K562 (cell line): ENCODE measurements at regions not wholly inside any gene's neighbourhood (a gene's known extent, or its start where the extent isn't known, plus 50 kb on each side); places are given as distances from the start of the nearest gene placed in this dataset.

Source experiments
- ATAC-seq: fragments of 200-7000 bp; cut with Tn5 transposase; 3 replicates; pipeline ENCODE4 v1.9.1; 2020; ENCODE audit warnings: moderate library complexity
- BruUV-seq: library from RNA; stranded (reverse); fragments of 400-500 nt; replicated peaks from 2 replicates; lab custom pipeline; 2021; lab: Mats Ljungman, UMichigan
- CTCF ChIA-PET: fragments of 300-600 bp; formaldehyde crosslinking; extraction: SDS; loops from one replicate; lab custom pipeline; 2021; ENCODE audit warnings: low intra/inter-chr PET ratio; lab: Yijun Ruan, JAX
- POLR2A ChIA-PET: fragments of 300-600, 350-650 bp; sonication (Branson Sonifier 250); formaldehyde crosslinking; extraction: SDS; loops from one replicate; lab custom pipeline; 2021; ENCODE audit warnings: antibody characterized with exemption, inconsistent platforms; lab: Yijun Ruan, JAX
- DNase-seq, 4 experiments: peaks; one replicate each; pipeline versions ENCODE4 v3.0.0 to v3.0.0-alpha.2; 2011 to 2018; ENCODE audit warnings: low spot score in 3 of 4, mixed read lengths in 3 of 4; ENCODE audit errors: extremely low read depth in 1 of 4
- FAIRE-seq: peaks from 2 replicates; lab custom pipeline; 2011; peaks lifted over from hg19 to GRCh38; lab: Jason Lieb, UNC
- H2AFZ ChIP-seq: 2 replicates; pipeline ENCODE4 v1.6.0; 2011; ENCODE audit warnings: low read depth, low read length, control low read depth, inconsistent platforms
- H3K27ac ChIP-seq: fragments of 200-600 bp; 3 replicates; pipeline ENCODE4 v1.8.0; 2011; ENCODE audit warnings: low read depth, mild to moderate bottlenecking, control low read depth, inconsistent platforms, low read length, moderate library complexity, mixed read lengths; ENCODE audit errors: extremely low read depth
- H3K27me3 ChIP-seq, 2 experiments: fragments of 300-600 bp in 1 of 2; 2 replicates in 1 of 2; 3 replicates in 1 of 2; pipeline versions ENCODE4 v1.6.0 to v1.8.0; 2011; ENCODE audit warnings: inconsistent platforms in 2 of 2, low read length in 2 of 2, mild to moderate bottlenecking in 1 of 2, mixed read lengths in 1 of 2, moderate library complexity in 1 of 2; ENCODE audit not compliant: control insufficient read depth in 2 of 2, insufficient read depth in 2 of 2
- H3K36me3 ChIP-seq: fragments of 300-600 bp; 3 replicates; pipeline ENCODE4 v1.8.0; 2011; ENCODE audit warnings: mild to moderate bottlenecking, low read length, inconsistent platforms; ENCODE audit not compliant: control insufficient read depth, insufficient read depth
- H3K4me1 ChIP-seq, 2 experiments: fragments of 200-600 bp in 1 of 2; replicated peaks in 1 of 2; 2 replicates in 1 of 2; 3 replicates in 1 of 2; pipeline versions ENCODE4 v1.5.1 to v1.8.0; 2011; ENCODE audit warnings: inconsistent platforms in 2 of 2, low read length in 2 of 2, mild to moderate bottlenecking in 1 of 2, mixed read lengths in 1 of 2, moderate library complexity in 1 of 2; ENCODE audit not compliant: control insufficient read depth in 2 of 2, insufficient read depth in 2 of 2
- H3K4me2 ChIP-seq: 2 replicates; pipeline ENCODE4 v1.6.1; 2011; ENCODE audit warnings: low read length, control low read depth, inconsistent platforms, mixed read lengths; ENCODE audit not compliant: insufficient read depth
- H3K4me3 ChIP-seq: fragments of 200-600 bp; sonication (generic), shearing (Covaris generic); 2 replicates; pipeline ENCODE4 v1.5.1; 2016; ENCODE audit warnings: control low read depth, inconsistent platforms
- H3K79me2 ChIP-seq: fragments of 200-600 bp; 3 replicates; pipeline ENCODE4 v1.8.0; 2011; ENCODE audit warnings: low read length, inconsistent platforms; ENCODE audit not compliant: control insufficient read depth, insufficient read depth
- H3K9ac ChIP-seq, 2 experiments: 2 replicates each; pipeline versions ENCODE4 v1.6.0 to v1.6.1; 2011; ENCODE audit warnings: low read depth in 2 of 2, low read length in 2 of 2, control low read depth in 1 of 2, inconsistent platforms in 1 of 2, mild to moderate bottlenecking in 1 of 2, mixed read lengths in 1 of 2; ENCODE audit not compliant: insufficient read depth in 1 of 2
- H3K9me1 ChIP-seq: one replicate; pipeline ENCODE4 v1.6.0; 2011; ENCODE audit warnings: inconsistent platforms, mild to moderate bottlenecking, low read length, moderate library complexity; ENCODE audit not compliant: control insufficient read depth, insufficient read depth
- H3K9me3 ChIP-seq: replicated peaks from 2 replicates; pipeline ENCODE4 v1.5.1; 2011; ENCODE audit warnings: low read depth, low read length, inconsistent platforms; ENCODE audit not compliant: control insufficient read depth, insufficient read depth
- H4K20me1 ChIP-seq: replicated peaks from 2 replicates; pipeline ENCODE4 v1.6.1; 2011; ENCODE audit warnings: low read length, inconsistent platforms, mixed read lengths; ENCODE audit not compliant: control insufficient read depth, insufficient read depth
- ADNP ChIP-seq: fragments of 200-800 bp; sonication (Bioruptor generic); IDR thresholded peaks from 2 replicates; pipeline ENCODE4 v1.6.1; 2016; ENCODE audit warnings: missing genetic modification characterization, missing compliant biosample characterization
- BHLHE40 ChIP-seq: IDR thresholded peaks from 2 replicates; pipeline ENCODE4 v1.6.1; 2011; ENCODE audit warnings: low read length, improper control_type of control experiment
- CREM ChIP-seq: IDR thresholded peaks from 2 replicates; pipeline ENCODE4 v1.6.1; 2014; ENCODE audit warnings: antibody characterized with exemption, low read depth
- DACH1 ChIP-seq: fragments of 450-650 bp; IDR thresholded peaks from 2 replicates; pipeline ENCODE4 v1.6.1; 2018; ENCODE audit not compliant: partially characterized antibody
- E2F3 ChIP-seq: fragments of 250-450 bp; sonication (Bioruptor Pico); IDR thresholded peaks from 2 replicates; pipeline ENCODE4 v1.4.0; 2020; ENCODE audit warnings: mild to moderate bottlenecking
- ELF2 ChIP-seq: fragments of 250-450 bp; sonication (Bioruptor Pico); IDR thresholded peaks from 2 replicates; pipeline ENCODE4 v1.5.0; 2021; ENCODE audit warnings: mild to moderate bottlenecking
- GATAD2B ChIP-seq: fragments of 450-650 bp; IDR thresholded peaks from 2 replicates; pipeline ENCODE4 v1.6.1; 2017; ENCODE audit warnings: mild to moderate bottlenecking, borderline replicate concordance
- NCOA4 ChIP-seq: fragments of 450-650 bp; IDR thresholded peaks from 2 replicates; pipeline ENCODE4 v1.6.1; 2018; ENCODE audit warnings: mild to moderate bottlenecking; ENCODE audit not compliant: partially characterized antibody
- PRMT5 ChIP-seq: sonication (generic); formaldehyde crosslinking; IDR thresholded peaks from 2 replicates; pipeline ENCODE4 v1.5.0; 2020; ENCODE audit warnings: missing genetic modification reagents
- RFX7 ChIP-seq: fragments of 250-450 bp; sonication (Bioruptor Pico); IDR thresholded peaks from 2 replicates; pipeline ENCODE4 v1.5.1; 2021; ENCODE audit warnings: mild to moderate bottlenecking
- SMARCC2 ChIP-seq: fragments of 450-650 bp; IDR thresholded peaks from 2 replicates; pipeline ENCODE4 v1.6.1; 2017; ENCODE audit warnings: antibody characterized with exemption, moderate library complexity, mild to moderate bottlenecking, low read depth
- TGIF2 ChIP-seq: sonication (generic); formaldehyde crosslinking; IDR thresholded peaks from 2 replicates; pipeline ENCODE4 v1.8.1; 2022; ENCODE audit warnings: mild to moderate bottlenecking, missing genetic modification reagents, moderate library complexity
- ZFPM2 ChIP-seq: fragments of 250-450 bp; sonication (Bioruptor Pico); IDR thresholded peaks from 2 replicates; pipeline ENCODE4 v1.5.1; 2022; ENCODE audit warnings: mild to moderate bottlenecking
- ZNF197 ChIP-seq: fragments of 200-800 bp; sonication (Bioruptor generic); IDR thresholded peaks from 2 replicates; pipeline ENCODE4 v1.6.1; 2016; ENCODE audit warnings: low read depth, missing genetic modification characterization, missing compliant biosample characterization
- ZNF311 ChIP-seq: fragments of 250-450 bp; sonication (Bioruptor Pico); IDR thresholded peaks from 2 replicates; pipeline ENCODE4 v1.4.0; 2020; ENCODE audit warnings: mild to moderate bottlenecking, moderate library complexity
- ZNF551 ChIP-seq: fragments of 250-450 bp; sonication (Bioruptor Pico); IDR thresholded peaks from 2 replicates; pipeline ENCODE4 v1.5.0; 2021; ENCODE audit warnings: mild to moderate bottlenecking, moderate library complexity
- WGBS: fragments of 100-300 bp; shearing (Covaris generic); methylation state at CpG from one replicate; pipeline ENCODE4 v1.1.6; 2016; ENCODE audit warnings: low coverage, mixed read lengths; ENCODE audit not compliant: insufficient coverage; ENCODE audit errors: missing lambda C conversion rate; 5-methylcytosine and 5-hydroxymethylcytosine counted together
- in situ Hi-C: fragments of 300-500 bp; cut with MboI; formaldehyde crosslinking; loops from 4 replicates; pipeline ENCODE4 v1.15.0; 2018; ENCODE audit warnings: inconsistent platforms, mixed read lengths
- intact Hi-C: fragments of 100-400 bp; cut with micrococcal nuclease; formaldehyde crosslinking; loops from 2 replicates; pipeline ENCODE4 v1.14.2; 2022
- TF ChIP-seq, protein P1 (sequence below): fragments of 250-450 bp; sonication (Bioruptor Pico); IDR thresholded peaks from 2 replicates; pipeline ENCODE4 v1.5.0; 2021; ENCODE audit warnings: mild to moderate bottlenecking, moderate library complexity
- TF ChIP-seq, protein P2 (sequence below): sonication (generic); formaldehyde crosslinking; IDR thresholded peaks from 2 replicates; pipeline ENCODE4 v1.9.0; 2022; ENCODE audit warnings: mild to moderate bottlenecking, missing genetic modification reagents

DNA sequence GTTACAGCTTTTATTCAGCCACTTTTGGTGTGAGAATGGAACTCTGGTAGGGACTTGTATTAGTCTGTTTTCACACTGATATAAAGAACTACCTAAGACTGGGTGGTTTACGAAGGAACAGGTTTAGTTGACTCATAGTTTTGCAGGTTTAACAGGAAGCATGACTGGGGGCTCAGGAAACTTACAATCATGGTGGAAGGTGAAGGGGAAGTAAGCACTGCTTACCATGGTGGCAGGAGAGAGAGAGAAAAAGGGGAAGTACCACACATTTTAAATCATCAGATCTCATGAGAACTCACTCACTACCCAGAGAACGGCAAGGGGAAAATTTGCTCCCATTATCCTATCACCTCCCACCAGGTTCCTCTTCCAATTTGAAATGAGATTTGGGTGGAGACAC, 942.2 kb downstream of the PCDH17 start:
- FAIRE-seq (no peak), DNase-seq (no peak), ATAC-seq (no peak)
- H3K79me2 ChIP-seq, result no peaks in the 10 kb centered on the region
- WGBS, result 7% methylated on average over 2 of the region's 2 CpGs
- ChIA-PET POLR2A (no interaction called here), CTCF (no interaction called here)
- intact Hi-C loops, result no loop called here
- H3K9me3 ChIP-seq, result no peaks in the 10 kb centered on the region
- in situ Hi-C loops, result no loop called here
- no peak overlapping the region for H3K4me2 ChIP-seq
- no peak overlapping the region for H3K27ac ChIP-seq
- TF ChIP-seq ADNP (tag) (no peak), CREM (no peak), NCOA4 (no peak), ZFPM2 (CRISPR knock-in tag) (no peak), ZNF197 (CRISPR knock-in tag) (no peak), GATAD2B (no peak), TGIF2 (no peak), DACH1 (no peak), ZNF551 (no peak), ELF2 (CRISPR knock-in tag) (no peak), ZNF311 (no peak), PRMT5 (CRISPR knock-in tag) (no peak), BHLHE40 (no peak), E2F3 (CRISPR knock-in tag) (no peak), SMARCC2 (no peak), RFX7 (no peak)
- TF ChIP-seq, protein P1, sequence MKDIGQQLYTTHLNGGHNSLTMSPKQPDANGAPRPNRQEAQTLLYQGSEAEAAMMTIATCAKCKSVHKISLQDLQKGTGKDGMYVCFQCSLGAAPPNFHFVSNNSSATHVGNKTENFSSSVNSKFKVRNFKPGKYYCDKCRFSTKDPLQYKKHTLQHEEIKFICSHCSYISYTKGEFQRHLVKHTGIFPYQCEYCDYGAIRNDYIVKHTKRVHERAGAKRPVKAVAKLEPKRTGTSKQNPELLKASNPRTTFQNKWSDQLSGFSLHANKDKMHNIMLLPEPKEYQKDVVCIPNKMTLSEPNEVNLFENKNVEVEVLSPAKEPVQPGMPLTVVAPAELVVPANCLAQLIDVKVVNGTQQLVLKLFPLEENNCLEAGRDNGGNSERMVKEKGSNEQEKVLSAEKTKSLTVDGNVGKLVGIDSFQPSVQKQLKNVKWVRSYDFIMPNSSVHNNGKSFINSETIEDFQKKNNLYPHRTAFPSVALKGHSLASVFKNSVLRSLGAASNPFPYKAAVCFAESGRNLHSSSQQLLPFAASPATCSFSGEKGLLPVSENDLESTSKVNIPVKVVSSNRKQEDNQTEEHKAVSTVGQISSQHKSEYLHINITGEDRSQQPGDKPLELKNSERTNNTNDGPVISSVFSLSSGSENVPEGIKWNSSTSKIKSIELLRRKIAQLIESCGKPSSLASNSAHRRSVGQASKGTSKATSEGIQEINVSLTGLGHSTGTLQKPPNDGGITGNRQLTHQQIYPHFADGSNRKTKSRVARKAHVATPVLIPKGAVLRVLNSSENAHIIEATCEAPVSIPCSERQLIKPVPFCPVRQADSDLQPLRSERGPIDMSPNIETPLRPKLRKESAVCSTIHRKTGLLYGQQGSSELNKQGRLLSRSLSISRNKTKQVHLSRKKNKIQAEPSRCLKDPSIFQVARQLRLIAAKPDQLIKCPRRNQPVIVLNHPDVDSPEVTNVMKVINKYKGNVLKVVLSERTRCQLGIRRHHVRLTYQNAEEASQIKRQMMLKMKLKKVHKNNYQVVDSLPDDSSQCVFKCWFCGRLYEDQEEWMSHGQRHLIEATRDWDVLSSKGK, result no peak
- TF ChIP-seq, protein P2, sequence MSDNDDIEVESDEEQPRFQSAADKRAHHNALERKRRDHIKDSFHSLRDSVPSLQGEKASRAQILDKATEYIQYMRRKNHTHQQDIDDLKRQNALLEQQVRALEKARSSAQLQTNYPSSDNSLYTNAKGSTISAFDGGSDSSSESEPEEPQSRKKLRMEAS (CRISPR knock-in tag), result no peak
- no peaks in the 10 kb centered on the region for H3K27me3 ChIP-seq
- no peaks in the 10 kb centered on the region for H3K4me1 ChIP-seq
- H4K20me1 ChIP-seq, result no peaks in the 10 kb centered on the region
- H3K9me1 ChIP-seq, result no peaks in the 10 kb centered on the region
- no TSS peak for BruUV-seq
- H3K36me3 ChIP-seq, result no peaks in the 10 kb centered on the region
- no peak overlapping the region for H2AFZ ChIP-seq
- no peak overlapping the region for H3K9ac ChIP-seq
- H3K4me3 ChIP-seq, result no peak overlapping the region
